ENCODE measurements at regions not wholly inside any gene's neighbourhood (a gene's known extent, or its start where the extent isn't known, plus 50 kb on each side); places are given as distances from the start of the nearest gene placed in this dataset.

- H3K9ac ChIP-seq (ENCODE audit: insufficient read depth, low read length), result no peak overlapping the region
- no peaks in the 10 kb centered on the region for H3K9me3 ChIP-seq (ENCODE audit: control insufficient read depth, insufficient read depth, low read depth, low read length)
- H2AFZ ChIP-seq (ENCODE audit: low read length), result no peak overlapping the region
- H3K4me1 ChIP-seq (ENCODE audit: control insufficient read depth, extremely low read depth, insufficient read depth, low read length), result no peaks in the 10 kb centered on the region
- TF ChIP-seq CTCF (conservative IDR thresholded peaks at IDR 0.05 in 1 of 2, IDR thresholded peaks at IDR 0.05 in 1 of 2; ENCODE audit: low read depth in 1 of 2, low read length in 2 of 2) (no peak), EZH2 (IDR thresholded peaks at IDR 0.05; ENCODE audit: low read length, missing control alignments) (no peak)
- H3K27me3 ChIP-seq (ENCODE audit: control insufficient read depth, insufficient read depth, low read length), result no peaks in the 10 kb centered on the region
- no peaks in the 10 kb centered on the region for H3K36me3 ChIP-seq (ENCODE audit: control insufficient read depth, insufficient read depth, low read length)
- DNase-seq (ENCODE audit: low read depth in 2 of 2), result no peak
- no peak overlapping the region for H3K27ac ChIP-seq (ENCODE audit: insufficient read depth, low read length)
- H3K79me2 ChIP-seq (ENCODE audit: control insufficient read depth, insufficient read depth, low read length), result no peaks in the 10 kb centered on the region
- no peak overlapping the region for H3K4me3 ChIP-seq (replicated peaks in 1 of 4; ENCODE audit: control extremely low read depth in 1 of 4, insufficient read depth in 1 of 4, low read depth in 3 of 4, low read length in 4 of 4)
- H4K20me1 ChIP-seq (ENCODE audit: control insufficient read depth, extremely low read depth, insufficient read depth, low read length), result no peaks in the 10 kb centered on the region
- no peak overlapping the region for H3K4me2 ChIP-seq (ENCODE audit: extremely low read depth, insufficient read depth, low read length)
These were observed 597.3 kb downstream of the GABRG2 start for GRCh38 chr5:162664846-162665245.

GRCh38 chr5:162668926-162669325 is 601.4 kb downstream of the GABRG2 start:
- no peaks in the 10 kb centered on the region for H3K4me1 ChIP-seq (ENCODE audit: control insufficient read depth, extremely low read depth, insufficient read depth, low read length)
- H3K4me3 ChIP-seq (replicated peaks in 1 of 4; ENCODE audit: control extremely low read depth in 1 of 4, insufficient read depth in 1 of 4, low read depth in 3 of 4, low read length in 4 of 4), result no peak overlapping the region
- H3K4me2 ChIP-seq (ENCODE audit: extremely low read depth, insufficient read depth, low read length), result no peak overlapping the region
- TF ChIP-seq CTCF (conservative IDR thresholded peaks at IDR 0.05 in 1 of 2, IDR thresholded peaks at IDR 0.05 in 1 of 2; ENCODE audit: low read depth in 1 of 2, low read length in 2 of 2), result no peak
- no peak for TF ChIP-seq EZH2 (IDR thresholded peaks at IDR 0.05; ENCODE audit: low read length, missing control alignments)
- no peak for DNase-seq (ENCODE audit: low read depth in 2 of 2)
- H3K79me2 ChIP-seq (ENCODE audit: control insufficient read depth, insufficient read depth, low read length), result no peaks in the 10 kb centered on the region
- no peaks in the 10 kb centered on the region for H4K20me1 ChIP-seq (ENCODE audit: control insufficient read depth, extremely low read depth, insufficient read depth, low read length)
- no peak overlapping the region for H2AFZ ChIP-seq (ENCODE audit: low read length)
- H3K36me3 ChIP-seq (ENCODE audit: control insufficient read depth, insufficient read depth, low read length), result no peaks in the 10 kb centered on the region
- H3K27ac ChIP-seq (ENCODE audit: insufficient read depth, low read length), result no peak overlapping the region
- no peaks in the 10 kb centered on the region for H3K9me3 ChIP-seq (ENCODE audit: control insufficient read depth, insufficient read depth, low read depth, low read length)
- H3K9ac ChIP-seq (ENCODE audit: insufficient read depth, low read length), result no peak overlapping the region
- H3K27me3 ChIP-seq (ENCODE audit: control insufficient read depth, insufficient read depth, low read length), result no peaks in the 10 kb centered on the region

GRCh38 chr5:162672061-162672460 is 604.5 kb downstream of the GABRG2 start:
- TF ChIP-seq EZH2 (IDR thresholded peaks at IDR 0.05; ENCODE audit: low read length, missing control alignments) (no peak), CTCF (conservative IDR thresholded peaks at IDR 0.05 in 1 of 2, IDR thresholded peaks at IDR 0.05 in 1 of 2; ENCODE audit: low read depth in 1 of 2, low read length in 2 of 2) (no peak)
- H2AFZ ChIP-seq (ENCODE audit: low read length), result no peak overlapping the region
- H3K27ac ChIP-seq (ENCODE audit: insufficient read depth, low read length), result no peak overlapping the region
- no peaks in the 10 kb centered on the region for H3K4me1 ChIP-seq (ENCODE audit: control insufficient read depth, extremely low read depth, insufficient read depth, low read length)
- no peak for DNase-seq (ENCODE audit: low read depth in 2 of 2)
- no peaks in the 10 kb centered on the region for H3K9me3 ChIP-seq (ENCODE audit: control insufficient read depth, insufficient read depth, low read depth, low read length)
- no peaks in the 10 kb centered on the region for H3K27me3 ChIP-seq (ENCODE audit: control insufficient read depth, insufficient read depth, low read length)
- no peaks in the 10 kb centered on the region for H3K79me2 ChIP-seq (ENCODE audit: control insufficient read depth, insufficient read depth, low read length)
- no peak overlapping the region for H3K4me2 ChIP-seq (ENCODE audit: extremely low read depth, insufficient read depth, low read length)
- no peak overlapping the region for H3K9ac ChIP-seq (ENCODE audit: insufficient read depth, low read length)
- H3K4me3 ChIP-seq (replicated peaks in 1 of 4; ENCODE audit: control extremely low read depth in 1 of 4, insufficient read depth in 1 of 4, low read depth in 3 of 4, low read length in 4 of 4), result no peak overlapping the region
- H4K20me1 ChIP-seq (ENCODE audit: control insufficient read depth, extremely low read depth, insufficient read depth, low read length), result no peaks in the 10 kb centered on the region
- no peaks in the 10 kb centered on the region for H3K36me3 ChIP-seq (ENCODE audit: control insufficient read depth, insufficient read depth, low read length)
